ENCODE measurements at regions not wholly inside any gene's neighbourhood (a gene's known extent, or its start where the extent isn't known, plus 50 kb on each side); places are given as distances from the start of the nearest gene placed in this dataset.
"Not testable (repeated sequence)": the region's sequence is repeated elsewhere in the genome, so short reads cannot be mapped to it uniquely, and the experiment has no call there.

DNA sequence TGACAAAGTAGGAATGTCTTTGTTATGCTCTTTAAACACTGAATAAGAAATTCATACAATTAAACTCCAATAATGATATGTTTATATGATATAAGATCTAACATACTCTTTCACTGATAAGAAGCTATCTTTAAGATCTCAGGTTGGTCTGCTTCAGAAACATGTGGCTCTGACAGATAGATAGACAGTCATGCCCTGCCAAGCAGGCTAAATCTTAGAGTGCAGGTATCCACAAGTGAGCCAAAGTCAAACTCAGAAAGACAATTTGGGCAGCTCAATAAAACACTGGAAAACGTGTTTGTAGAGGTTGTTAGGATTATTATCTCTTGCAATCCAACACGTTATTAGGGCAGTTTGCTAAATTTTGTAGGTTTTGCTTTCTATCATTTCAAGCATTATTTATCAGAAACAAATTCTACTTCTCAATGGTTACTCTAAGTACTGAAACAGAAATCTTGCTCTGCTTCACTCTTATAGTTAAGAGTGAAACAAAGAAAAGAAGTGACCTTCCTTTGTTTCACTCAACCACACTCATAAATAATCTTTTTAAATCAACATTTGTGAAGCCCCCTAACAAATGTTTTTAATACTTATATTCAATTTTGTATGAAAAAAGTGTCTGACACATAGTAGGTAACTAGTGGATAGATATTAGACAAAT is 1255.6 kb downstream of the DIAPH3 start:
- DNase-seq (ENCODE audit: low spot score) = no peak

DNA sequence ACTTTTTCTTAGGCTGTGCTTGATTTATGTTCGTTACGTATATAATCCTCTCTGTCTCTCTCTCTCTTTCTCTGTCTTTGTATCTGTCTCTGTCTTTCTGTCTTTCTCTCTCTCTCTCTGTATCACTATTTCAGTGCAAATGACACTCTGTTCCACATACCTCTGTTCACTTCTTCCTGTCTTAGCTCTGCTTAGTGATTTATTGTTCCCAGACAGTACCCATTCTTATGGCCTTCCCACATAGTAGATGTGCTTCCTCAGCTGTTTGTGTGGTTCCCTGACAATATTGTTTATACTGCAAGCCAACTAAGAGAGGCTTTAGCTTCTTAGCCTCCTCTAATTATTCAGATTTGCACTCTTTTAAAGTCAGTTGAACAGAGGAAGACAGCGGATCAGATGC is 1244.2 kb downstream of the DIAPH3 start:
- no peak for DNase-seq (ENCODE audit: low spot score)

DNA sequence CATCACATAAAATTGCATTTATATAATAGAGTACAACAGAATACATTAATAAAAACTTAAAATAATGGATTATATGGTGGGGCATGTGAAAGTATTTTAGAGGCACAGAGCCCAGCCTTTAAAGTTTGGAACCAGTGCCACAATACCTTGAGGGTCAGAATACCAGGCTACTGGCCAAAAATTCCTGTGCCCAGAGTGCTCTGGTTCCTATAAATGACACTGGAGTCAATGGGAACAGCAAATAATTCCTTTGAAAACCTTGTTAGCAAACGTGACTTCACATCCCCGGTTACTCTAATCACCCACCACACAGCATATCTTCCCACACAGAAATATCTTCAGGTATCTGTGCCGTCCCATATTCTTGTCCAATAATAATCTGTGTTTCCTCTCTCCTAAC is 1242.6 kb downstream of the DIAPH3 start:
- DNase-seq (ENCODE audit: low spot score) = no peak

DNA sequence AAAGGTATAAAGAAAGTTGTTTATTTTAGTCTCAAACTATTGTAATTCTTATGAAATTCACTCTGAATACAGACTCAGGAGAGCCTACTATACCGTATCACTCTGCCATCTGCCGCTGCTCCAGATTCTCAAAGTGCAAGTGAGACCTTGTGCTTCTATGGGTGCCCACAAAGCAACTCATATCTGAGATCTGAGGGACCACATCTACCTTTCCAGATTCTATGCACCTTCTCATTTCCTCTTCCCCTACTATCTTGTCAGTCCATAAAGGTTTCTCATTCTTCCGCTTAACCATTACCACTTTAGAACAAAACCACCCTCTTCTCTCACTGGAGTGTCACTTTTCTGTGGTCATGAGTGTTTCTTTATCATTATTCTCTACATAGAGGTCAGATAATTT is 1236.9 kb downstream of the DIAPH3 start:
- DNase-seq (ENCODE audit: low spot score) = no peak

DNA sequence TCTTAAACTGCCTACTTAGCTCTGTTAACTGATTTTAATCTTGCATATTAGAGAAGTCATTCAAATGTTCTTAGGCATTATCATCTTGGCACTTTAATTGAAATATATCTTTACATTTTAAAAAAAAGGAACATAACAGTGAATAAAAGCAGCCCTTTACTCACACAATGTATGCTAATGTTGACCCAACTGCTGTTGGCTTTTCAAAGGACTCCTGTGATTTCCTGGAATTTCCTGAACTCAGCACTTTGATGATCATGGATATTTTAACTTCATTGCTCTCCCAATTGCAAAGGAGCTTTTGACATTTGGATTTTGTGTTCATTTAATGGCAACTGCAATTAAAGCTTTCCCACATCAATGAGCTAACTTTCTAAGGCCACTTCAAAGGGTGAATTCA is 1230.3 kb downstream of the DIAPH3 start:
- DNase-seq (ENCODE audit: low spot score) = no peak

DNA sequence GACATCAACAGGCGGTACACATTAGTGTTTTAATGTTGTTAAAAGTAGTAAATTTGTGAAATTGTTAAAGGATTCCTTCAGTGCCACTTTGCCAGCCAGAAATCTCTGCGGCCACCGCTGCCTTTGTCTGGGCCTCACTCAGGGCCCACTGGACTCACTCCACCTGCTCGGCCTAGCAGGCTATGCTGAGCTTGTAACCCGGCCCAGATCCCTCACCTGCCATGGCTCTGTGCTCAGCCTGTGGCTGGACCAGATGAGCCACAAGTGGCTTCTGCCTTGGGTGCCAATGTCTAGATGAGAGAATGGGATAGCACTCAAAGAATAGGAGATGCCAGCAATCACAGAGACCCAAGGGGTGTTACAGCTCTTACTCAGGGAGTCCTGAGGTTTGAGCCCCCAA is 1228.0 kb downstream of the DIAPH3 start:
- DNase-seq (ENCODE audit: low spot score) = no peak

DNA sequence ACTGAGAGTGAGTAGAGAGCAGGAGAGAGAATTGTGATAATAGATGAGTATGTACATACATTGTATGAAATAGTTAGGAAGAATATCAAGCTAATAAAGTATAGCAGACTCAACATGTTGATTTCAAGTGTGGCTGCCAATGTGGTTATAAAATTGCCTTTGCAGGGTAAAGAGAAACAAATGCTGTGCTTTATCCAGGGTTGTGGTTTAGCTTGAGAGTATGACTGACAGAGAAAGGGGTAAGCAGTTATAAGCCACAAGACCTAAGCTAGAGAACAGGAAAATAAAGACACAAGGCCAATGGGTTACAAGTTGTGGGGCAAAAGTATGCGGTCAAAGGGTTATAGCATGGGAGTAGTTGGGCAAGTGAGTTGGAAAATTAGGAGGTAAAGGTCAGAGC is 1217.5 kb downstream of the DIAPH3 start:
- DNase-seq (ENCODE audit: low spot score) = no peak

DNA sequence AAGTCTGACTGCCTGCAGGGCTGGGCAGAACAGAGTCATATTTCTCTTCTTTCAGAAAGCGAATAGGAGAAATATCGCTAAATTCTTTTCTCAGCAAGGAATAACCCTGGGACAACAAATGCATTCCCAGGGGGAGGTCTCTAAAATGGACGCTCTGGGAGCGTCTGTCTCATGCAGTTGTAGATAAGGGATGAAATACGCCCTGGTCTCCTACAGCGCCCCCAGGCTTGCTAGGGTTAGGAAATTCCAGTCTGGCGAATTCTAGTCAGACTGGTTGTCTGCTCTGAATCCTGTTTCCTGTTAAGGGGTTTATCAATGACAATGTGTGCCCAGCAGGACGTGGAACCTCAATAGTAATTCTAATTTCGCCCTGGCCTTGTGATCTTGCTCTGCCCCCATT is 1214.1 kb downstream of the DIAPH3 start:
- no peak for DNase-seq (ENCODE audit: low spot score)

DNA sequence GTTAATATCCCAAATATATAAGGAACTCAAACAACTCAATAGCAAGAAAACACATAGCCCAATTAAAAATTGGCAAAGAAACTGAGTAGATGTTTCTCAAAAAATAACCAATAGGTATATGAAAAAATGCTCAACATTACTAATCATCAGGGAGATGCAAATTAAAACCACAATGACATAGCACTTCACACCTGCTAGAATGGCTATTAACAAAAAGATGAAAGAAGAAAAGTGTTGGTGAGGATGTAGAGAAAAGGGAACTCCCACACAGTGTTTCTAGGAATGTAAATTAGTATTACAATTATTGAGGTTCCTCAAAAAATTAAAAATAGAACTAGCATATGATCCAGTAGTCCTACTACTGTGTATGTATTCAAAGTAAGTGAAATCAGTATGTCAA is 1212.8 kb downstream of the DIAPH3 start:
- no peak for DNase-seq (ENCODE audit: low spot score)

DNA sequence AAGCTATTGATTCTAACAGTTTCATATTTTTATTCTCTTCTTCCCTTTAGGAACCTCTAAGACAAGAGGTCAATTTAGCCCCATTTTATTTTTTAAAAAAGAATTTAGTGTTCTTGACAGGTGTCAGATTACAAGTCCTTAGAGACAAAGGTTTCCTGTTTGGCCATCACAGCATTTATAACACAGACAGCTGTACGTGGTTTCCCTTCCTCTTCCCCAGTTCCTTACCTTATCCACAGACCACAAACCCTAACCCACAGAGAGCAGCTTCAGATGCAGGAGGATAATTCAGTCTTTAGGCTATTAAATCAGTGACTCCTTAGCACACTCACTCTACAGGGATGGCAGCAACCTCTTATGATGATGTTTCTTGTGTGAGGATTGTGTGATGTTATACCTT is 1210.1 kb downstream of the DIAPH3 start:
- DNase-seq (ENCODE audit: low spot score) = no peak

DNA sequence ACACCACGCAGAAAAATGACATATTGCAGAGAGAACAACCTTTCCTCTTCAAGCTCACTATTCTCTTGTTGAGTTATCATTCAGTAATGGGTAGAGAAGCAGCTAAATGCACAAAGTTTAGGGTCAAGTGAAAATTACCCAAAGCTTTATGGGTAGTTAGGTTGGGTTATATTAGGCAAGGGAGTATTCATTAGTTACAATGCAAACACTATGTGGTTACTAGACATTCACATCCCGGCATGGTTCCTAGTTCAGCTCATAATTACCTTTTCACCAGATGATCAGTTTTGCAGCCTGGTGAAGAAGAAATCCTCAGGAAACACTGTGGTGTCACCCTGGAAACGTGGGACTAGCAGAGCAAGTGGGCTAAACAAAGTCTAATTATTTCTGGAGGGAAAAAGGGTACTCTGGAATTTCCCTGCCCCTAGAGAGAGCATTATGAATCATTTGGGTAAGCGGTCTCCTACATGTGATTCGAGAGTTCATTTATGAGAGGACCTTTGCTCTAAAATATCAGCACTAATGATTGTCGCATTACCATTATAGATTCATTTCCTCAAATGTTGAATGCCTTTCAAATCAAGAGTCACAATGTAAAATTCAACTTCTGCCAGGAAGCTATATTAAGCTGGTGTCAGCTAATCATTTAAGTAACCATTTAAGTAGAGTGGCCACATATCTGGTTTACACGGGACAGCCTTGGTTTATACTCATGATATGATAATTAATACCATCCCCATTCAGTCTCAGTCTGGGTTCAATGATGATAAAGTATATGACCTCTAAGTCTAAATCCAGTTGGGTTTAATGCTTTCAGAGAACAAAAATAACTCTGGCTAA is 1208.0 kb downstream of the DIAPH3 start:
- DNase-seq (ENCODE audit: low spot score) = no peak

DNA sequence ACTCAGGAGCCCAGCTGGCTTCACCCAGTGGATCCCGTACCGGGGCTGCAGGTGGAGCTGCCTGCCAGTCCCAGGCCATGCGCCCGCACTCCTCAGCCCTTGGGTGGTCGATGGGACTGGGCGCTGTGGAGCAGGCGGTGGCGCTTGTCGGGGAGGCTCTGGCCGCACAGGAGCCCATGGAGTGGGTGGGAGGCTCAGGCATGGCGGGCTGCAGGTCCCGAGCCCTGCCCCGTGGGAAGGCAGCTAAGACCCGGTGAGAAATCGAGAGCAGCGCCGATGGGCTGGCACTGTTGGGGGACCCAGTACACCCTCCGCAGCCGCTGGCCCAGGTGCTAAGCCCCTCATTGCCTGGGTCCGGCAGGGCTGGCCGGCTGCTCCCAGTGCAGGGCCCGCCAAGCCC is 1205.6 kb downstream of the DIAPH3 start:
- DNase-seq (ENCODE audit: low spot score) = not testable (repeated sequence)

DNA sequence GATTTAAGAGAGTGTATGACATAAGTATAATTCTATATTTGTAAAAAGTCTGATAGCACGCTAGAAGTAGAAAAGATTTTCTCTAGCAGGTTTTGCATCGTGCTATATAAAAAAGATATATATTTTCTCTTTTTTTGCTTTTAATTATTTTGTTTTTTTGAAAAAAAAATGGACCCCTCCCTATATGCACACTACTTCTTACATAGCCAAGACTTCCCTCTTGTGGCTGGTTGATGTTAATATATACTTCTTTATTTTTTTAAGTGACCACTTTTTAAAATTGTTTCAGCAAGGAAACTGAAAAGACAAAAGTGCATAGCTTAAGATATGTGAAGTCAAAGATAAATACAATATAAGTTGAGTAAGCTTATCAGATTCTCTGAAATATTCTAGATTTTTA is 1202.8 kb downstream of the DIAPH3 start:
- peak; percentile 2 for DNase-seq (ENCODE audit: low spot score)

DNA sequence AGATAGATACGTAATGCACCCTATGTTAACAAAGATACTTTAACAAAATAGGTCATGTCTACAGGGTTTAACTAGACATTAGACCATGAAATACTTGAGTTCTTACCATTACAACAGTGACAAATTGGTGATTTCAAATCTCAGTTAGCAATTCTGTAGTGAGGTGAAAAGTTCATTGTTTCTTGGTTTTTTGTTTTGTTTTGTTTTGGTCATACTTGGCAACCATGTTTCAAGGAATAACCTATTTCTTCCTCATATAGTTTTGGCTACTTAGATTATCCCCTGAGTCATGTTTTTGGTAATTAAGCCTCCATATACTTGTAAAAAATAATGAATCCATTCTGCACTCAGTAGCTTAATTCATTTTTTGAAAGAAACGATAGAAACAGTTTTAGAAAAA is 1200.4 kb downstream of the DIAPH3 start:
- DNase-seq (ENCODE audit: low spot score) = no peak

DNA sequence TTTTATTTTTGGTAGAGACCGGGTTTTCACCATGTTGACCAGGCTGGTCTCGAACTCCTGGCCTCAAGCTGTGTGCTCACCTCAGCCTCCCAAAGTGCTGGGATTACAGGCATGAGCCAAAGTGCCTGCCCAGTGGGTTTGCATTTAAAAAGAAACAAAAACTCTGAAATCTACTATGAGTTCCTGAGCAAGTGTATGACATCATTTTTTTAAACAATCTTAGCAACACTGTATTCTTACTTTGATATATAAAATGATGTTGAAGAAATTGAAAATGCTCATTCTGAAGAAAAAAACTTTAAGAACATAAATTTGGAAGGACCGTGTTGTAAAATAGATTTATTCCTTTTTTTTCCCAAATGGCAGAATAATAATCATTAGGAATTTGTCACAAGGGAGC is 1199.7 kb downstream of the DIAPH3 start:
- no peak for DNase-seq (ENCODE audit: low spot score)

DNA sequence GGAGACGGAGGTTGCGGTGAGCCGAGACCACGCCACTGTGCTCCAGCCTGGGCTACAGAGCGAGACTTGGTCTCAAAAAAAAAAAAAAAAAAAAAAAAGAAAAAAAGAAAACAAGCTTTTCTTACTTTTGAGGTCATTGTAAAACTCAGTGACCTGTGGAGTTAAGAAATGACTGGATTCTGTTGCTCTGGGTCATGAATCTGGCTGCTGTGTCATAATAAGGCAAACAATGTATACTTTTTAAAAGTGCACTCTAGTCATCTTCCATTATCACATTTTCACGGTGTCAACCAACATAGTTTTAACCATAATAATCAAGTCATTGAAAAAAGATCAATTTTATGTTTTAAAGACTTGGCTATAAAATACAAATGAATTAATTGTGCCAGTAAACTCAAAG is 1186.6 kb downstream of the DIAPH3 start:
- DNase-seq (ENCODE audit: low spot score) = no peak

DNA sequence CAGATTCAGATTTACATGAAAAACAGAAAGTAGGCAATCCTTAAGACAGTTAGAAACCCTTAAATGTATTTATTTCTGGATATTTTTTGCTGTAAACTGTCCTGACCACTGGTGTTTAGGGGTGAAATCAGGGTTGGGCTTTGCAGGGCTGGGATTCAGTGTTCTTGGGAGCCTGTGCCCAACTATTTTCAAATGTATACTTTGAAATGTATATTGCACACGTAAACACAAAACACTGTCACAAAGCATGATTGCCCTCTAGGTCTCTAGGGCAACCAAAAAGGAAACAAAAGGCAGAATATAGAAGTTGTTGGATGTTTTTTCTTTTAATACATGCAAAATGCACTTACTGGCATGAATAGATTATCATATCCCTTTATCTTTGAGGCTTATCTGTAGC is 1185.4 kb downstream of the DIAPH3 start:
- DNase-seq (ENCODE audit: low spot score) = no peak

DNA sequence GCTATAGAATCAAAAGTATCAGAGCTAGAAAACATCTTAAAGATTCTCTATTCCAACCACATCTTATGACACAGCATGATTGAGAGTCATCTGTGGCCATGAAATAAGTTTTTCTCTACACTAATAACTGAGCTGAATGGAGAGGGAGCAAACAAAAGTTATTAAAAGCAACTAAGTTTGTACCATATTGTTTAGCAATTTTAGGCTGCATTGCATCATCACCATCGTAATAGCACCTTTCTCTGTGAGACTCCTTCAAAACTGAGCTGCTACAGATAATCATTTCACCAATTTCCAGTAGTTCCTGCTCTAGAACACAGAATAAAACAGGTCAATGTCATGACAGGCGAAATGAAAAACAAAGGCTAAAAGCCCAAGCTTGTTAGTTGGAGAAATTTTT is 1183.9 kb downstream of the DIAPH3 start:
- DNase-seq (ENCODE audit: low spot score) = no peak

DNA sequence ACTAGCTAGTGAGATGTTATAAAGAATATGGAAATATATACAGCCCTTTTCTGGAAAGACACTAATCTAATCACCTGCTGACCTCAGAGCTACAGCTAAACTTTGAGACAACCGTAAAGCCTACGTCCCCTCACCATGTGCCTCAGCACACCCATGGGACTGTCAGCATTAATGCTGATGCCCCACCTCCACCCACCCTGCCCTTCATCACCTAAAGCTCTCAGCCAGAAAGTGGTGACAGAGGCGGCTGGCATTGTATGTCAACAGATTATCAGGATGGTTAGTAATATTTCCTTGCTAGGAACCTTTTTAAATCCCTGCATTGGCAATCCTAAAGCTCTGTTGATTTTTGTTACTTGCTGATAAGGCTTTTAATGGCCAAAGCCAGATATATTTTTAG is 1177.9 kb downstream of the DIAPH3 start:
- no peak for DNase-seq (ENCODE audit: low spot score)

DNA sequence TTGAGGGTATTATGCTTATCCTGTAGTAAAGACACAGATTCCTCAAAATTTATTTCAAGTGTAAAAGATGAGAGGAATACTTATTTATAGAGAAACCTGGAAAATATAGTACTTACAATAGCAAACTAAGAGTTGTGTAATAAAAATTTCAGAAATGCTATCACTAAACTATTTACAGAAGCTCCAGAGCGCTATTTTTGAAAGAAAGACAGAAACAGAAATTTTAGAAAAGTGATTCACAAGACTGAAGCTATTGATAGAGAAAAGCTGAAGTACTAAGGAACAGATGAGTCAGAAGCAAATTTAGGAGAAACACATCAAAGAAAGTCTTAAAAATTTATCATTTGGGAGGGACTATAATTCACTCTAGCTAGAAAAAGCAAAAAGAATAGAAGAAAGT is 1174.2 kb downstream of the DIAPH3 start:
- DNase-seq (ENCODE audit: low spot score) = no peak

DNA sequence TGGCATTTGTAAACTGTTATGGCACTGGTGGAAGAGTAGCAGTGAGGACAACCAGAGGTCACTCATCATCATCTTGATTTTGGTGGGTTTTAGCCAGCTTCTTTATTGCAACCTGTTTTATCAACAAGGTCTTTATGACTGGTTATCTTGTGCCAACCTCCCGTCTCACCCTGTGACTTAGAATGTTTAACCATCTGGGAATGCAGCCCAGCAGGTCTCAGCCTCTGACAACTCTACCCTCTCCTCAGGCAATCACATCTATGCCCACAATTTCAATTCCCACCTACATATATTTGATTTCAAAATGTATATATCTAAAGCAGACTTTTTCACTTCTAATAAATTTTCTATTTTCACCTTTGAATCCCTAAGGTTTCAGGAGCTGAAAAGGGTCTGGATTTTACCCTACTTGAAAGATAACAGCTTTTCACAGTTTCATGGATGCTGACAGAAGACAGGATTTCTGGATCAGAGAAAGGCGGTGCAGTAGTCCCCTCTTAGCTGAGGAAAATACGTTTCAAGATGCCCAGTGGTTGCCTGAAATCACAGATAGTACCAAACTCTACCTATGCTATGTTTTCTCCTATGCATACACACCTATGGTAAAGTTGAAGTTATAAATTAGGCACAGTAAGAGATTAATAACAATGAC is 1171.8 kb downstream of the DIAPH3 start:
- no peak for DNase-seq (ENCODE audit: low spot score)

DNA sequence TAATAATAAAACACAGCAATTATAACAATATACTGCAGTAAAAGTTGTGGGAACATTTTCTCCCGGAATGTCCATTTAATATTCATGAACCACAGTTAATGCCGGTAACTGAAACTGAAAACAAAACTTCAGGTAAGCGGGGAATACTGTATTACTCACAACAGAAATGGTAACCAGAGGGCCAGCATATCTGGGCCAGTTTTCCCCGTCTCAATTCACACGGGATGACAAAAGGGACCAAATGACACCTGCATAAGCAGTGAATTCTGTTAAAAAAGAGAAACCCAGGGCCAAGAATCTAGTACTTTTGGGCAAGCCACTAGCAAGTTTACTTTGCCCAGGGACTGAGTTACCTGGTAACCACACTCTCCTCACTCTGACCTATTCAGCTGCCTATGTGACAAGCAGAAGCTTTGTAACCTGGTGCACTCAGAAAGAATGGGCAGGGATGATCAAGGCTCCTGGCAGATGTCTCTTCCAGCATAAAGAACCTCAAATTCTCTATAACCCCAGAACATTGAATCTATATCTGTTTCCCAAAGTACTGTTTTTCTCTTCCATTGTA is 1171.2 kb downstream of the DIAPH3 start:
- no peak for DNase-seq (ENCODE audit: low spot score)

DNA sequence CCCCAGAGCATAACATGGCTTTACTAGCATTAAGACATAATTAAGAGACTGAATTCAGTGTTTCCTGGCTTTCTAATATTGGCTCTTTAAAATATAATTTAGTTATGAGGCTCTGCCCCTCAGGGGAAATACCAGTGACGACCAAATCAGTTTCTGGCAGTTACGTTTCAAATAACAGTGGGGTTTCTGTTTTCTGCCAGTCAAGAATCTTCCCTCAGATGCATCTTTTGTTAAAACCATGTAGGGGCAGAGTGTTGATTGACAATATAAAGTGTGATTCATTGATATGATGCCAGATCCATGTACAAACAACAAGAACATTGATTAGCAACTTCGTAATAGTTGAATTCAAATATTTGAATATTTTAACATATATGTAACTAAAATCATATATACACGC is 1169.7 kb downstream of the DIAPH3 start:
- no peak for DNase-seq (ENCODE audit: low spot score)
